ENCODE measurements at regions not wholly inside any gene's neighbourhood (a gene's known extent, or its start where the extent isn't known, plus 50 kb on each side); places are given as distances from the start of the nearest gene placed in this dataset.
"Not testable (repeated sequence)": the region's sequence is repeated elsewhere in the genome, so short reads cannot be mapped to it uniquely, and the experiment has no call there.

- Histone ChIP-seq H3K79me2 (ENCODE audit: control insufficient read depth, insufficient read depth, low read length, unreplicated experiment) (no peaks in the 10 kb centered on the region), H3K4me3 (ENCODE audit: low read depth, low read length) (no peak overlapping the region), H3K36me3 (ENCODE audit: insufficient read depth, low read length) (no peaks in the 10 kb centered on the region), H2AFZ (ENCODE audit: low read length, unreplicated experiment) (no peak overlapping the region), H3K27me3 (ENCODE audit: insufficient read depth, low read length) (peaks cover 26% of the 10 kb centered on the region; the same call in 1 of the 2 replicates), H3K4me1 (ENCODE audit: control insufficient read depth, insufficient read depth, low read length, unreplicated experiment) (no peaks in the 10 kb centered on the region), H3K27ac (ENCODE audit: low read depth, low read length) (no peak overlapping the region)
These were observed 163.5 kb downstream of the KIF26A start for GRCh38 chr14:104301731-104302460.

DNA sequence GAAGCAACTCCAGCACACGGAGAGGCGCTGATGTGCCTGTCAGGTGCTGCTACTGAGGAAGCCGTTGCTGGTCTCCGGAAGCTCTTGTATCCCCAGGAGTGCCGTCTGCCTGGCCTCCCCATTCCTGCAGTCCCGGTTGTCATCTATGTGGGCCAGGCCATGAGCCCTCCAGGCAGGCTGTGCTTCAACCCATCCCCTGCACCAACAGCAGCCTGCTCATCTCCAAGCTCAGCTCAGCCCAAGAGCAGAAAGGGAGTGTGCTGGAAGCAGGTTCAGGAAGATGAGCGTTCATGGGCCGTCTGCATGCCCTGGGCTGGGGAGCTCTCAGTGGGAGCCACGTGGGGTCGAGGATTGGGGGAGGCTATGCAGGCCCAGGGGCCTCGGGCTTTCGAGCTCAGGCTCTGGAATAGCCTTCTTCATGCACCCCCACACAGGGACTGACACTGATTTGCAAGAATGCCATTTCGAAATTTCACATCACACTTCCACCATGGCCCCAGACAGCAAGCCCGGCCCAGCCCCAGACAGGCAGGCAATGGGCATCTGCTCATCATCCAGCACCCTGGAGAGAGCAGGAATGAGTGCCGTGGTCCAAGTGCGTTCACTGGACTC lies 164.5 kb downstream of the KIF26A start:
- Histone ChIP-seq H2AFZ (ENCODE audit: low read length, unreplicated experiment) (no peak overlapping the region), H3K4me3 (ENCODE audit: low read depth, low read length) (no peak overlapping the region), H3K27me3 (ENCODE audit: insufficient read depth, low read length) (peaks cover 25% of the 10 kb centered on the region; the same call in 1 of the 2 replicates), H3K36me3 (ENCODE audit: insufficient read depth, low read length) (no peaks in the 10 kb centered on the region), H3K79me2 (ENCODE audit: control insufficient read depth, insufficient read depth, low read length, unreplicated experiment) (no peaks in the 10 kb centered on the region), H3K27ac (ENCODE audit: low read depth, low read length) (no peak overlapping the region), H3K4me1 (ENCODE audit: control insufficient read depth, insufficient read depth, low read length, unreplicated experiment) (no peaks in the 10 kb centered on the region)

DNA sequence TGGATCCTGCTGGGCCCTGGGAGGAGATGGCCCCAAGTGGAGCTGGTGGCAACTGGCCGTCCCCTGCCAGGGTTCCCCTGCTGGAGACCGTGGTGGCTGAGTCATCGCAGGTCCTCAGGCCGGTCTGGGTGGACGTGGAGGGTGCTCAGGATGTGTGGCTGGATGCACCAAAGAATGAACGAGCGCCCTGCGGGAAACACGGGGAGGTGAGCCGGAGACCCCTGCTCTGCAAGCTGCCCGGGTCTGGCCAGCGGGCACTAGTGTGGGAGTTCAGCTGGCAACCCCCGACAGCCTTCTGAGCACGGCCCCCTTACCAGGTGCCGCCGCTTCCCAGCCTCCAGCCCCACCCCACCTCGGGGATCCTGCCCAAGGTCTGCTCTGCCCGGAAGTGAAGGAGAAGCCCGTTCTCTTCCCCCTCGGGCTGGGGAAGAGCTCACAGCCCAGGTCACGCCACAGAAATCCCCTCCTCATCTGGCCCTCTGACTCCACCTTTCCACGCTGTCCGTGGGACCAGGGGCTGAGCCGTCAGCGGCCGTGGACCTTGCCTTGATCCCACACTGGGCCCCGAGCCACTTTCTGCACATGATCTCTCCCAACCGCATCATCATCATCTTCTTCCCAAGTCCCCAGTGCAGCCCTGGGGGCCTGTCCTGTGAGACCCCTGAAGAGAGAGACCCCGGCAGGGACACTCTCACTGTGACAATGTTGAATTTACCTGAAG lies 165.5 kb downstream of the KIF26A start:
- no peak overlapping the region for H2AFZ ChIP-seq (ENCODE audit: low read length, unreplicated experiment)
- H3K79me2 ChIP-seq (ENCODE audit: control insufficient read depth, insufficient read depth, low read length, unreplicated experiment): no peaks in the 10 kb centered on the region
- H3K4me3 ChIP-seq (ENCODE audit: low read depth, low read length): no peak overlapping the region
- no peaks in the 10 kb centered on the region for H3K4me1 ChIP-seq (ENCODE audit: control insufficient read depth, insufficient read depth, low read length, unreplicated experiment)
- peaks cover 25% of the 10 kb centered on the region; the same call in 1 of the 2 replicates for H3K27me3 ChIP-seq (ENCODE audit: insufficient read depth, low read length)
- H3K36me3 ChIP-seq (ENCODE audit: insufficient read depth, low read length): no peaks in the 10 kb centered on the region
- no peak overlapping the region for H3K27ac ChIP-seq (ENCODE audit: low read depth, low read length)

DNA sequence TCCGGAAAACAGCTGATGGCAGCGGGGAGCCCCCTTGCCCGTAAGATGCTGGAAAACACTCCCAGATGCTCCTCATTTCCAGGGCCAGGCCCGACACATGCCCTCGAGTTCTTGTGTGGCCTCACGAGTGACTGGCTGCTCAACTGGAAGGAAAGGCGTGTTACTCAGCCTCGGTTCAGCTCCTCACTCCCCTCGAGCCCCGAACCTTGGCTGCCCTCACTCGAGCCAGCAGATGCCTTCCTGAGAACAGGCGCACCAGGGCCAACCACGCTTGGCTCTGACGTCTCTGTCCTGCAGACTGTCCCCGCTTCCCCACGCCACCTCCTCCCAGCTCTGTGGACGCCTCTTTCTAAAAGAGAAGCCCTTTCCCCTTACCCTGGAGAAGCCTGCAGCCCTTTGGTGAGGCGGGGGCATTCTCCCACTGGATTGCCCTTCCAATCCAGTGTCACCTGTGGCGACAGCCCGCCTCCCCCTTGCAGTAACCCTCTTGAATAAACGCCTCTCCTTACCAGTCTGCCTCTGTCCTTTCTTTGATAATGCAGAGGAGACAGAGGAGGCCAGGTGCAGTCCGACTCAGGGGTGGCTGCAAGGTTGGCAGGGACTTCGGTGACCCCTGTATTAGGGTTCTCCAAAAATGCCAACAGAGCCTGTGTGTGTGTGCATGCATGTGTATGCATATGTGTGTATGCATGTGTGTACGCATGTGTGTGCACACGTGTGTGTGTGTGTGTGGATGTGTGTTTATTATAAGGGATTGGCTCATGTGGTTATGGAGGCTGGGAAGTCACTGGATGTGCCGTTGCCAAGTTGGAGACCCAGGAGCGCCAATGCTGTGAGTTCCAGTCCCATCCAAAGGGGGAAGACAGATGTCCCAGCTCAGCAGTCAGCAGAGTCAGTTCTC lies 166.3 kb downstream of the KIF26A start:
- H3K27me3 ChIP-seq (ENCODE audit: insufficient read depth, low read length): peaks cover 25% of the 10 kb centered on the region; the same call in 1 of the 2 replicates
- H3K27ac ChIP-seq (ENCODE audit: low read depth, low read length): no peak overlapping the region
- H2AFZ ChIP-seq (ENCODE audit: low read length, unreplicated experiment): no peak overlapping the region
- H3K79me2 ChIP-seq (ENCODE audit: control insufficient read depth, insufficient read depth, low read length, unreplicated experiment): no peaks in the 10 kb centered on the region
- H3K4me3 ChIP-seq (ENCODE audit: low read depth, low read length): no peak overlapping the region
- no peaks in the 10 kb centered on the region for H3K36me3 ChIP-seq (ENCODE audit: insufficient read depth, low read length)
- H3K4me1 ChIP-seq (ENCODE audit: control insufficient read depth, insufficient read depth, low read length, unreplicated experiment): no peaks in the 10 kb centered on the region

GRCh38 chr14:104305511-104306449 lies 167.4 kb downstream of the KIF26A start:
- no peak overlapping the region for H2AFZ ChIP-seq (ENCODE audit: low read length, unreplicated experiment)

DNA sequence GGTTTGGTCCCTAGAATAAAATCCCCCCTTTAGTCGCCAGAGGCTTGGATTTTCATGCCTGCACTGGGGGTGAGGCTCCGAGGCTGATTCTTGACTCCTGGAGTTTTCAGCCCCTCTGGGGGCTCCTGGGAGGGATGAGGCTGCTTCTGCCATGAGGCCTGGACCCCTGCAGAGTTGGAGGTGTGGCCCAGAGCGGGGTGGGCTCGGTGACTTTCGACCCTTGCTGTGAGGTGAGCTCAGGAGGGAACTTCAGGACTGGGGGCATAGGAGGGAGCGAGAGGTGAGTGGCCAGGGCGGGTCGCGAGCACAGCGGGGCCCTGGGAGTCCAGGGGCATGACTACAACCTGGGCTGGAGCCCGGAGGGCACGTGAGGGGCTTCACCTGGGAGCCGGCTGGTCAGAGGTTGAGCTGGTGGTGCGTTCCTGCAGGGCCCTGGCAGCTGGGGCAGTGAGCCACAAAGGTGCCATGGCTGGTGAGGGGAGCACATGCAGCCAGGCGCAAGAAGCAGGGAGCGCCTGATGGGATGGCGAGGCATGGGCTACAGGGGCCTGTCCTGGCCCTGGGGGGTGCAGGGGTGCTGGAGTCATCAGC lies 168.2 kb downstream of the KIF26A start:
- Histone ChIP-seq H3K4me3 (ENCODE audit: low read depth, low read length) (no peak overlapping the region), H2AFZ (ENCODE audit: low read length, unreplicated experiment) (no peak overlapping the region), H3K79me2 (ENCODE audit: control insufficient read depth, insufficient read depth, low read length, unreplicated experiment) (no peaks in the 10 kb centered on the region), H3K27ac (ENCODE audit: low read depth, low read length) (no peak overlapping the region), H3K27me3 (ENCODE audit: insufficient read depth, low read length) (peaks cover 31% of the 10 kb centered on the region), H3K4me1 (ENCODE audit: control insufficient read depth, insufficient read depth, low read length, unreplicated experiment) (no peaks in the 10 kb centered on the region), H3K36me3 (ENCODE audit: insufficient read depth, low read length) (no peaks in the 10 kb centered on the region)

More at GRCh38 chr14:104305511-104306449, 167.4 kb downstream of the KIF26A start:
- Histone ChIP-seq H3K36me3 (ENCODE audit: insufficient read depth, low read length) (no peaks in the 10 kb centered on the region), H3K4me3 (ENCODE audit: low read depth, low read length) (no peak overlapping the region), H3K27ac (ENCODE audit: low read depth, low read length) (no peak overlapping the region), H3K27me3 (ENCODE audit: insufficient read depth, low read length) (peaks cover 25% of the 10 kb centered on the region; the same call in 1 of the 2 replicates), H3K79me2 (ENCODE audit: control insufficient read depth, insufficient read depth, low read length, unreplicated experiment) (no peaks in the 10 kb centered on the region), H3K4me1 (ENCODE audit: control insufficient read depth, insufficient read depth, low read length, unreplicated experiment) (no peaks in the 10 kb centered on the region)

- Histone ChIP-seq H2AFZ (ENCODE audit: low read length, unreplicated experiment) (no peak overlapping the region), H3K27me3 (ENCODE audit: insufficient read depth, low read length) (peaks cover 35% of the 10 kb centered on the region), H3K4me1 (ENCODE audit: control insufficient read depth, insufficient read depth, low read length, unreplicated experiment) (no peaks in the 10 kb centered on the region), H3K79me2 (ENCODE audit: control insufficient read depth, insufficient read depth, low read length, unreplicated experiment) (no peaks in the 10 kb centered on the region), H3K27ac (ENCODE audit: low read depth, low read length) (no peak overlapping the region), H3K4me3 (ENCODE audit: low read depth, low read length) (no peak overlapping the region), H3K36me3 (ENCODE audit: insufficient read depth, low read length) (no peaks in the 10 kb centered on the region)
These were observed 168.8 kb downstream of the KIF26A start for GRCh38 chr14:104307246-104307626.

DNA sequence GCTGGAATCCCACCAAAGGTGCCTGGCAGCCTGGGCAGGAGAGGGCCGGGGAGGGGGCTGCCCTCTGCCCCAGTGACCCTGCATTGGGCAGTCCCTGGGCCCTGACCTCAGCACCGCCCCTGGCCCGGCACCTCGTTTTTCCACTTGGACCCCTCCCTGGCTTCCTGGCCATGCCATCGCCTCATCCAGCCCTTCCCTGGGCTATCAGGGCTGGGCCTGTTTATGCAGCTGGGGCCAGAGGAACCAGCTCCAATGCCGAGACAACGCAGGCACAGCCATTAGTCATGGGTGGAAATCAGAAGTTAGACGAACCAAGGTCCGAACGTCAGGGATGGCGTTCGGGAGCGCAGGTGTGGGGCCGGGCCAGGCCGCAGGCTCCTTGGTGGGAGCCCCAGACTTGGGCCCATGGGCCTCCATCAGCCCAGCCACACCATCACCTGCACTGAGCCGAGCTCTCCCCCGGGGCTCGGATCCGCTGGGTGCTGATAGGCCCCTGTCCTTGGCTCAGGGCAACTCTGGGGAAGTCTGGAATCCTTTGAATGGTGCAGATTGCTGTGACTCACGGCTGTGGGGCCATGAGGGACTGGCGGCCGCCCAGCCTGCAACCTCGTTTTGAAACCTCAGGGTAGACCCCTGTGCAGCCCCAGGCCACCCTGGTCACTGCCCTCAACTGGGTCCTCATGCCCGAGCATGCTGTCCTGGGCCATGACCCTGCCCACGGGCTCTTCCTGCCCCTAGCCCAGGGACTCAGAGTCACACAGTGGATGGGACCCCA lies 169.4 kb downstream of the KIF26A start:
- H3K27me3 ChIP-seq (ENCODE audit: insufficient read depth, low read length): peaks cover 38% of the 10 kb centered on the region
- no peak overlapping the region for H3K27ac ChIP-seq (ENCODE audit: low read depth, low read length)

GRCh38 chr14:104308534-104308933 lies 170.1 kb downstream of the KIF26A start:
- not testable (repeated sequence) for H3K27ac ChIP-seq (ENCODE audit: low read depth, low read length); H3K36me3 ChIP-seq (ENCODE audit: insufficient read depth, low read length); H3K79me2 ChIP-seq (ENCODE audit: control insufficient read depth, insufficient read depth, low read length, unreplicated experiment); H2AFZ ChIP-seq (ENCODE audit: low read length, unreplicated experiment); H3K4me3 ChIP-seq (ENCODE audit: low read depth, low read length); H3K4me1 ChIP-seq (ENCODE audit: control insufficient read depth, insufficient read depth, low read length, unreplicated experiment)
- H3K27me3 ChIP-seq (ENCODE audit: insufficient read depth, low read length): peaks cover 40% of the 10 kb centered on the region

More for the DNA sequence above, 169.4 kb downstream of the KIF26A start:
- H3K4me1 ChIP-seq (ENCODE audit: control insufficient read depth, insufficient read depth, low read length, unreplicated experiment): no peaks in the 10 kb centered on the region
- H3K4me3 ChIP-seq (ENCODE audit: low read depth, low read length): no peak overlapping the region
- no peak overlapping the region for H2AFZ ChIP-seq (ENCODE audit: low read length, unreplicated experiment)
- no peaks in the 10 kb centered on the region for H3K36me3 ChIP-seq (ENCODE audit: insufficient read depth, low read length)
- no peaks in the 10 kb centered on the region for H3K79me2 ChIP-seq (ENCODE audit: control insufficient read depth, insufficient read depth, low read length, unreplicated experiment)

Measured in ACC112 (cell line).